HG03378 (cell line): ENCODE measurements at regions not wholly inside any gene's neighbourhood (a gene's known extent, or its start where the extent isn't known, plus 50 kb on each side); places are given as distances from the start of the nearest gene placed in this dataset.

ENCODE experiments used
- ATAC-seq: cut with Tn5 transposase; IDR thresholded peaks from one replicate; pipeline ENCODE4 v1.9.1; 2021; ENCODE audit warnings: mild to moderate bottlenecking, moderate library complexity; ENCODE audit not compliant: unreplicated experiment

DNA sequence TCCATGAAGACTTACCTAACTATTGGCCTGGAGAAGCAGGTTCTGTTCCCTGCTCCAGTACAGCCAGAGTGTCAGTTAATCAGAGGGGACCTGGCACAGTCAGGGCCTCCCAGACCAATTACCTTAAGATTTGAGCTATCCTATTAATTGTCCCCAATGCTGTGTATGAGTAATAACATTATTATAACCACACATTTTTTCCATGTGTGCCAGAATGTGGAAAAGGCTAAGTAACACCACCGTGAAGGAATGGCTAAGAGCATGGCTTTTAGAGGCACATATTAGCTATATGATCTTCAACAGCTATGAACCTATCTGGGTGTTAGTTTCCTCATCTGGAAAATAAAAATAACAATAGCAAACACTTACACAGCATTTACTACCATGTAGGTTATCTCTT is 111.1 kb upstream of the RAP1B start:
- ATAC-seq: no peak

GRCh38 chr12:68501226-68501625 is 109.5 kb upstream of the RAP1B start:
- ATAC-seq: no peak

DNA sequence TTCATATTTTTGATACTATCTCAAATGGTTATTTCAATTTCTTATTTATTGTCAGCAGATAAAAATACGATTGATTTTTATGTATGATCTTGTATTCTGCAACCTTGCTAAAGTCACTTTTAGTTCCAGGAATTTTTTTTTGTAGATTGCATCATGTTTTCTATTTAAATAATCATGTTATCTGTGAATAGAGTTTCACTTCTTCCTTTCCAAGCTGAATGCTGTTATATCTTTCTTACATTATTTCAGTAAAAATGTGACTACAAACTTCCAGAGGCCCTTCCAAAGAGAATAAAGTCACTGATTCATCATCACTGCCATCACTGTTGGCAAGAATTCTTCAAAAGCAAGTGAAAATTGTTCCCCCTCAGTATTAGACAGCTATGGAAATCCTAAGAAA is 104.7 kb upstream of the RAP1B start:
- ATAC-seq: no peak

GRCh38 chr12:68506619-68507018 is 104.1 kb upstream of the RAP1B start:
- ATAC-seq: no peak

GRCh38 chr12:68507657-68508056 is 103.0 kb upstream of the RAP1B start:
- no peak for ATAC-seq

DNA sequence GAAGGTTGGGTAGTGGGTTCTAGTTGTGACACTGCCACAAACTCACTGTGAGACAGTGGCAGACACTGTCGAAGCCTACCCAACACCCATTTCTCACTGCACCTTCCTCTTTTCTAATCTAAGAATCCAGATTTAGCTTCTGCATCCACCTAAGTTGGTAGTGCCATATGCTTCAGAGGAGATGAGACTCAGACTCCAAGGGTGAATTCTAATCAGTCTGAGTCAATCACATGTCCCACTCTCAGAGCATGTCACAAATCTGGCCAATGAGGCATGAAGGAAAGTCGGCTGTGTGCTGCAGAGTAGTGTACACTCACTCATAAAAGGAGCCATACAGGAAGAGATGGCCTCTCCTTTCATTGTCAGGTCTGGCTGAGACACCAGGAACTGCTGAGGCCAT is 102.1 kb upstream of the RAP1B start:
- no peak for ATAC-seq

DNA sequence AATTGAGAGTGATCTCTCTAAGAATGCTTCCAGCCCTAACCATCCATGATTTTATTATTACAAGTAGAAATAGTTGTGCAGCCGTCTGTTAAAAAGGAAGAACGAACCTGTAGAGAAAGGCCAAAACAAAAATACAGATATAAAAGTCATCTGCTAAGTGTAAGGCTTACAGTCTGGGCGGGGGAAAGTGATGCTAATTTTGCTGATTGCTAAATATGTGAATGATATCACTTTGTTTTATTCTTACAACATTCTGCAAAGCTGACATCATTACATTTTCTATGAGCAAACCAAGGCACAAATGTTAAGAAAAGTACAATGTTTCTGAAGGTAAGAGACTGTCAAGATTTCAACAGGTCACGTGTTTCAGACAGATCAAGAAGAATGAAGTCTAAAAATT is 101.5 kb upstream of the RAP1B start:
- no peak for ATAC-seq

DNA sequence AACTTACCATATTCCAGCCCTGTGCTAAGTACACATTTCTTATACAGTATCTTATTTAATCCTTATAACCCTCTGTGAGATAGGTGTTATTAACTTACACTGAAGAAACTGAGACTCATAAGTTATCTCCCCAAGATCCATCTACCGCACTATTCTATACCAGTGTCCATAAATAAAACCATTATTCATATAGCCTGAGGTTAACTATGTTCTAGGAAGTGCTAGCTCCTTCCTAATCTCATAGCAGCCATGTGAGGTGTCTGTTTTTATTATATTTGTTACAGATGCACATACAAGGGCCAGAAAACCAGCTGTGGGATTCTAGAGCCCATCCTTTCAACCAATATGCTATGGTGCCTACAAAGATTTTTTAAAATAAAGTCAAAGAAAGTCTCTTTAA is 100.3 kb upstream of the RAP1B start:
- ATAC-seq: no peak

- no peak for ATAC-seq
Observed at GRCh38 chr12:68514807-68515411, 95.8 kb upstream of the RAP1B start.

GRCh38 chr12:68515793-68516192 is 94.9 kb upstream of the RAP1B start:
- no peak for ATAC-seq

- ATAC-seq: no peak
Observed at GRCh38 chr12:68521321-68521839, 89.3 kb upstream of the RAP1B start.

- no peak for ATAC-seq
Observed at GRCh38 chr12:68521848-68522502, 88.7 kb upstream of the RAP1B start.

DNA sequence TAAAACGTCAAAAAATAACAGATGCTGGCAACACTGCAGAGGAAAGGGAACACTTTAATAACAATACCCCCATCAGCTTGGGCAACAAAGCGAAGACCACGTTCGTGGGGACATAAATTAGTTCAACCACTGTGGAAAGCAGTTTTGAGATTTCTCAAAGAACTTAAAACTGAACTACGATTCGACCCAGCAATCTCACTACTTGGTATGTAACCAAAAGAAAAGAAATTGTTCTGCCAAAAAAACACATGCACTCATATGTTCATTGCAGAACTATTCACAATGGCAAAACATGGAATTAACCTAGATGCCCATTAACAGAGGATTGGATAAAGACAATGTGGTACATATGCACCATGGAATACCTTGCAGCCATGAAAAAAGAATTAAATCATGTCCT is 81.2 kb upstream of the RAP1B start:
- ATAC-seq: no peak

DNA sequence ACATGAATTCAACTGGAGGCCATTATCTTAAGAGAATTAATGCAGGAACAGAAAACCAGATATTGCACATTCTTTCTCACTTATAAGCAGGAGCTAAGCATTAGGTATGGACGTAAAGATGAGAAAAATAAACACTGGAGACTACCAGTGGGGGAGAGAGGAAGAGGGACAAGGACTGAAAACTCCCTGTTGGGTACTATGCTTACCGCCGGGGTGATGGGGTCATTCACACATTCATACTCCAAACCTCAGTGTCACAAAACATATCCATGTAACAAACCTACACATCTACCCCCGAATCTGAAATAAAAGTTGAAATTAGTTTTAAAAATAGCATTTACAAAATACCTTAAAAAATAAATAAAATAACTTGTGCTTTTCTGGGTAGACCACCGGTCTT is 80.8 kb upstream of the RAP1B start:
- no peak for ATAC-seq

- no peak for ATAC-seq
Observed at GRCh38 chr12:68530299-68530698, 80.4 kb upstream of the RAP1B start.

DNA sequence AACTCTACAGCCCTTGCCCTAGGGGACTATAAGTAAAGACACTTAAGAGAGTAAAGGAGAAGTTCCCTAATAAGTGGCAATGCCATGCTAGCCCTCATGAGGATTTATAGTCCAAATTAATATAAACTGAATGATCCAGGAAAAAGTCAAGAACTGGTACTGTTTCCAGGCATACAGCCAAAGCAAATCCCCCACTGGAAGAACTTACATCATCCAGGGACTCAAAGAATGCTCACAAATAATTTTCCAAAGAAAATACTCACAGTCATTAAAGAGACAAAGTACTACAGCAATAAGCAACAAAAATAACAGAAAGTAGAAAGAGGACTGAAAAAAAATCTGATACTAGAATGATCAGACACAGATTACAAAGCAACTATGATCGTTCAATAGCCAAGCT is 79.7 kb upstream of the RAP1B start:
- no peak for ATAC-seq

DNA sequence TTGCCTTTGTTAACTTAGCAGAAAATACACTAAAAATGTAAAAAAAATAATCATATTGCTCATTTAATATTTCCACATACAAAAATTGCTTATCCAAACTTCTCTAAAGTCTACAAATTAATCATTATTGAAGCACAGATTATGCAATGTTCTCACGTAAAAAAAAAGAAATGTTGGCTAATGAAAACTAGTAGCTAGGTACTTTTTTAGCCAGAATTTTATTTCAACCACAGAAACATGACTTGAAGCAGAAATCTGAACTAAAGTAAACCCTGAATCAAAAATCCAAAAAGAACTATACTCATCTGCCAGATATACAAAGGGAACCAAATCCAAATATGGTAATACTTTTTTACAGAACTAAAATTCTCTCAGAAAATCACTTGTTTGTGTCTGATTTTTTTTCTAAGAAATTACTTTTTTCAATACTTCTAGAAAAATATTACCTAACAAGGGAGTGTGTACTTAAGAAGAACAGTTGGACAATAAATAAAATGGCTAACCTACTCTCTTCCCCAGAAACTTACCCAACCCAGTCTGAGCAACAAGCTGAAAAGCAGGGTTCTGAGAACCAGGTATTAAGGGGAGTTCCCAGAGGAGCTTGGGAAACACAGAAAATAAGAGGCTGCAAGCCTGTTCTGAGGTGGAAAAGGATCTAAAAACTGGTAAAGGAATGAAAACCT is 78.4 kb upstream of the RAP1B start:
- ATAC-seq: no peak

- no peak for ATAC-seq
Observed at GRCh38 chr12:68532887-68533248, 77.8 kb upstream of the RAP1B start.

- ATAC-seq: no peak
Observed at GRCh38 chr12:68534108-68534507, 76.6 kb upstream of the RAP1B start.

DNA sequence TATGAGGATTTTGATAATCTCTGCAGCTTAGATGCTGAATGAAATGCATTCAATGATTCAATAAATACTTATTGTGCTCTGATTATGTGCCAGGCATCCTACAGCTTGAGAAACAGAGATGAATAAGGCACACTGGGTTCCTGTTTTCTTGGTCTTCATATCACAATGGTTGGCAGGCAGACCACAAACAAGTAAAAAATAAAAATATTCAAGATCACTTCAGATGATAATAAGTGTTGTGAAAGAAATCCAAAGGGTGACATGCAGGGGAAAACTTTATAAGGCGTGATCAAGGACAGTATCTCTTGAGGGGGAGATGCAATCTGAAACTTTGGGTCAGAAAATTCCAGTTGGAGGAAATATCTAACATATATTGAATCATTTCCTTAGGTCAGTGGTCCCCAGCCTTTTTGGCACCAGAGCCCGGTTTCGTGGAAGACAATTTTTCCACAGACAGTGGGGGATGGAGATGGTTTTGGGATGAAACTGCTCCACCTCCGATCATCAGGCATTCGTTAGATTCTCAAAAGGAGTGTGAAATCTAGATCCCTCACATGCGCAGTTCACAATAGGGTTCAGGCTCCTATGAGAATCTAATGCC is 73.7 kb upstream of the RAP1B start:
- ATAC-seq: no peak

DNA sequence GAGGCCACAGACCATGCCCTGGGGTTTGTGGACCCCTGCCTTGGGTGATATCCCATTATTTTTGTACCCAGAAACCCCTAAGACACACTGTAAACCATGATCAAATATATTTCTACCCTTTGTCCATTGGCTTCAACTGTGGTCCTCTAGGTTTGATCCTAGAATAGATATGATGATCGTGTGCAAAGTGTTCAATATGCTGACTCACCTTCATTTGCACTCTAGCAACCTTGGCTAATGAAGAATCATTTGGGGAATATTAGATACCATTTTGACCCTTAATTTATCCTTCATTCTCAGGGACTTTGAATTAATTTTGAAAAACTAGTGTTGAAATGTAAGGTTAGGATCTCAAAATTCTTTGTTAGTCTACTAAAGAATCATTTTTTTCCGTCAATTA is 73.1 kb upstream of the RAP1B start:
- ATAC-seq: no peak
